Gastrocnemius medialis (tissue), 4 donors: ENCODE measurements at regions not wholly inside any gene's neighbourhood (a gene's known extent, or its start where the extent isn't known, plus 50 kb on each side); places are given as distances from the start of the nearest gene placed in this dataset.

Source experiments
- ATAC-seq, 2 donors: fragments of 150-250 bp; one replicate each; pipeline ENCODE4 v1.9.1; 2016
- DNase-seq, 2 donors: peaks; one replicate each; pipeline ENCODE4 v3.0.0-alpha.2; 2019
- H3K27ac ChIP-seq, 4 donors: fragments of 200-600 bp; sonication (generic); 1 replicate in 1 of 4; 2 replicates in 3 of 4; pipeline ENCODE4 v1.5.1; 2016 to 2018; ENCODE audit warnings: mild to moderate bottlenecking in 2 of 4, moderate library complexity in 1 of 4
- H3K27me3 ChIP-seq, 3 donors: fragments of 200-600 bp; sonication (generic) in 2 of 3; 1 replicate in 1 of 3; 2 replicates in 2 of 3; pipeline versions ENCODE4 v1.5.1 to v1.6.0; 2016 to 2019; ENCODE audit warnings: mild to moderate bottlenecking in 1 of 3, moderate library complexity in 1 of 3
- H3K36me3 ChIP-seq, 2 donors: fragments of 200-600 bp; sonication (generic) in 1 of 2; one replicate each; pipeline ENCODE4 v1.5.1; 2017 to 2018
- H3K4me1 ChIP-seq, 2 donors: fragments of 200-600 bp; sonication (generic) in 1 of 2; one replicate each; pipeline ENCODE4 v1.5.1; 2016 to 2017; ENCODE audit warnings: mild to moderate bottlenecking in 2 of 2
- H3K4me3 ChIP-seq, 4 donors: fragments of 200-600 bp; sonication (generic) in 3 of 4; 1 replicate in 1 of 4; 2 replicates in 3 of 4; pipeline ENCODE4 v1.5.1; 2016 to 2019; ENCODE audit warnings: mild to moderate bottlenecking in 2 of 4
- H3K9me3 ChIP-seq, 3 donors: fragments of 200-600 bp; sonication (generic) in 2 of 3; 1 replicate in 1 of 3; 2 replicates in 2 of 3; pipeline ENCODE4 v1.5.1; 2016 to 2019
- CTCF ChIP-seq, 5 experiments: fragments of 450-650 bp in 3 of 5; fragments of 200-600 bp in 2 of 5; sonication (generic) in 2 of 5; IDR thresholded peaks in 4 of 5; conservative IDR thresholded peaks in 1 of 5; 1 replicate in 4 of 5; 2 replicates in 1 of 5; pipeline ENCODE4 v1.5.1; 2016 to 2019; ENCODE audit warnings: antibody characterized with exemption in 5 of 5, mild to moderate bottlenecking in 3 of 5, moderate library complexity in 3 of 5
- POLR2A ChIP-seq, 2 donors: fragments of 450-650 bp; IDR thresholded peaks; one replicate each; pipeline ENCODE4 v1.6.1; 2017; ENCODE audit warnings: antibody characterized with exemption in 2 of 2, mild to moderate bottlenecking in 2 of 2, moderate library complexity in 2 of 2
- in situ Hi-C, 4 donors: fragments of 200-750 bp; cut with MboI; loops; one replicate each; pipeline versions ENCODE4 v1.15.0 to v1.8.0; 2017; ENCODE audit warnings: low sequenced_read_pairs in 4 of 4
- intact Hi-C: fragments of 100-400 bp; cut with DNase I; formaldehyde crosslinking; loops from one replicate; pipeline ENCODE4 v1.15.1; 2023; ENCODE audit warnings: low total_unique reads

GRCh38 chr11:37352485-37352884, 754.4 kb upstream of the RAG2 start:
- no peak overlapping the region for H3K4me3 ChIP-seq
- intact Hi-C loops: no loop called here
- in situ Hi-C loops: no loop called here
- TF ChIP-seq POLR2A (IDR thresholded peaks at IDR 0.05): no peak
- TF ChIP-seq CTCF (IDR thresholded peaks at IDR 0.05 in 4 of 5, conservative IDR thresholded peaks at IDR 0.05 in 1 of 5): no peak
- DNase-seq: no peak
- H3K27ac ChIP-seq: no peak overlapping the region
- H3K9me3 ChIP-seq: no peaks in the 10 kb centered on the region
- H3K27me3 ChIP-seq: no peaks in the 10 kb centered on the region
- ATAC-seq: no peak
- no peaks in the 10 kb centered on the region for H3K36me3 ChIP-seq
- H3K4me1 ChIP-seq: no peaks in the 10 kb centered on the region

- no peaks in the 10 kb centered on the region for H3K27me3 ChIP-seq
- intact Hi-C loops: no loop called here
- TF ChIP-seq POLR2A (IDR thresholded peaks at IDR 0.05) (no peak), CTCF (IDR thresholded peaks at IDR 0.05 in 4 of 5, conservative IDR thresholded peaks at IDR 0.05 in 1 of 5) (no peak)
- no peaks in the 10 kb centered on the region for H3K4me1 ChIP-seq
- H3K36me3 ChIP-seq: no peaks in the 10 kb centered on the region
- H3K27ac ChIP-seq: no peak overlapping the region
- DNase-seq (no peak), ATAC-seq (no peak)
- in situ Hi-C loops: no loop called here
- H3K4me3 ChIP-seq: no peak overlapping the region
- no peaks in the 10 kb centered on the region for H3K9me3 ChIP-seq
Observed at GRCh38 chr11:37343290-37343689, 745.3 kb upstream of the RAG2 start.

GRCh38 chr11:37336401-37336800, 738.4 kb upstream of the RAG2 start:
- Histone ChIP-seq H3K27me3 (no peaks in the 10 kb centered on the region), H3K36me3 (no peaks in the 10 kb centered on the region), H3K9me3 (no peaks in the 10 kb centered on the region), H3K4me1 (no peaks in the 10 kb centered on the region), H3K27ac (no peak overlapping the region), H3K4me3 (no peak overlapping the region)
- ATAC-seq (no peak), DNase-seq (no peak)
- in situ Hi-C loops: no loop called here
- TF ChIP-seq CTCF (IDR thresholded peaks at IDR 0.05 in 4 of 5, conservative IDR thresholded peaks at IDR 0.05 in 1 of 5): no peak
- no peak for TF ChIP-seq POLR2A (IDR thresholded peaks at IDR 0.05)
- intact Hi-C loops: no loop called here

- Histone ChIP-seq H3K27ac (no peak overlapping the region), H3K4me3 (no peak overlapping the region), H3K27me3 (no peaks in the 10 kb centered on the region), H3K36me3 (no peaks in the 10 kb centered on the region), H3K4me1 (no peaks in the 10 kb centered on the region), H3K9me3 (no peaks in the 10 kb centered on the region)
- DNase-seq: no peak
- in situ Hi-C loops (no loop called here), intact Hi-C loops (no loop called here)
- ATAC-seq: no peak
- TF ChIP-seq POLR2A (IDR thresholded peaks at IDR 0.05) (no peak), CTCF (IDR thresholded peaks at IDR 0.05 in 4 of 5, conservative IDR thresholded peaks at IDR 0.05 in 1 of 5) (no peak)
Observed at GRCh38 chr11:37333345-37333744, 735.3 kb upstream of the RAG2 start.

- Histone ChIP-seq H3K27ac (no peak overlapping the region), H3K9me3 (no peaks in the 10 kb centered on the region), H3K27me3 (no peaks in the 10 kb centered on the region), H3K4me3 (no peak overlapping the region), H3K36me3 (no peaks in the 10 kb centered on the region), H3K4me1 (no peaks in the 10 kb centered on the region)
- no peak for ATAC-seq
- no peak for TF ChIP-seq POLR2A (IDR thresholded peaks at IDR 0.05)
- no peak for TF ChIP-seq CTCF (IDR thresholded peaks at IDR 0.05 in 4 of 5, conservative IDR thresholded peaks at IDR 0.05 in 1 of 5)
- intact Hi-C loops (no loop called here), in situ Hi-C loops (loop anchor here in 1 of 4 donors (25.0 kb wide), 1 partner anchor 88 kb away; no protein-coding TSS in a partner anchor)
- DNase-seq: no peak
Observed at GRCh38 chr11:37323843-37324242, 725.8 kb upstream of the RAG2 start.
